ENCODE measurements at regions not wholly inside any gene's neighbourhood (a gene's known extent, or its start where the extent isn't known, plus 50 kb on each side); places are given as distances from the start of the nearest gene placed in this dataset.

DNA sequence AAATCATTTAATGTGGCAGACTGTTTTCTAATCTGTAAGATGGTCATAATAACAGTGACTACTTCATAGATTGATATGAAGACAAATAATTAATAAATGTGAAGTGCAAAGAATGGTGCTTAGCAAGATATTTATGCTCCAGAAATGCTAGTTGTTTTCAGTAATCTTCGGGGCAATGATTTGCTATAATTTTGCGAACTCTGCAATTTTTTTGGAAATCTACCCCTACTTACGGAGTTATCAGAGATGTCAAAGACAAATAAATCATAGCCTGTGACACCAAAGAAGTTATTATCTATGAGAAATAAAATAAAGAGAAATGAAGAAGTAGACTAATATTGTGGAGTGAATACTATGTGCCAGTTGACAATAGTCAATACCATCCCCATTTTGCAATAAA, 634.1 kb upstream of the LRRC4C start:
- TF ChIP-seq, protein P1, sequence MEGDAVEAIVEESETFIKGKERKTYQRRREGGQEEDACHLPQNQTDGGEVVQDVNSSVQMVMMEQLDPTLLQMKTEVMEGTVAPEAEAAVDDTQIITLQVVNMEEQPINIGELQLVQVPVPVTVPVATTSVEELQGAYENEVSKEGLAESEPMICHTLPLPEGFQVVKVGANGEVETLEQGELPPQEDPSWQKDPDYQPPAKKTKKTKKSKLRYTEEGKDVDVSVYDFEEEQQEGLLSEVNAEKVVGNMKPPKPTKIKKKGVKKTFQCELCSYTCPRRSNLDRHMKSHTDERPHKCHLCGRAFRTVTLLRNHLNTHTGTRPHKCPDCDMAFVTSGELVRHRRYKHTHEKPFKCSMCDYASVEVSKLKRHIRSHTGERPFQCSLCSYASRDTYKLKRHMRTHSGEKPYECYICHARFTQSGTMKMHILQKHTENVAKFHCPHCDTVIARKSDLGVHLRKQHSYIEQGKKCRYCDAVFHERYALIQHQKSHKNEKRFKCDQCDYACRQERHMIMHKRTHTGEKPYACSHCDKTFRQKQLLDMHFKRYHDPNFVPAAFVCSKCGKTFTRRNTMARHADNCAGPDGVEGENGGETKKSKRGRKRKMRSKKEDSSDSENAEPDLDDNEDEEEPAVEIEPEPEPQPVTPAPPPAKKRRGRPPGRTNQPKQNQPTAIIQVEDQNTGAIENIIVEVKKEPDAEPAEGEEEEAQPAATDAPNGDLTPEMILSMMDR (conservative IDR thresholded peaks at IDR 0.05; ENCODE audit: low read depth, low read length) = no peak
- DNase-seq (ENCODE audit: low read depth) = no peak

DNA sequence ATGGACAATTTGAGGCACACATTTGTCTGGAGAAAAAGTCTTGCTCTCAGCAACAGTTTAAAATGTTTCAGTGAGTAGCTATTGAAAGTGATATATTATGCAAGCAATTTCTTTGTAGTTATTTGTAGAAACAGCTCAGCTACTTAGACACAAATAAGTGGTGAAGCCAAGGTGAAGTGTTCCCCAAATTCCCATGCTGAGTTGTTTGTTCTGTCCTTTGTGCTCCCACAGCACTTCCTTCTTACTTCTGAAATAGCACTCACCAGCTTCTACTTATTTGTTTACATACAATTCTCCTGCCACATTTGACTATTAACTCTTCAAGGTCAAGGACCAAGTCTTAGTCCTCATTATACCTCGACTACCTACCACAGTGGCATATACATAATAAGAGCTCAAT, 638.6 kb upstream of the LRRC4C start:
- H3K4me3 ChIP-seq (ENCODE audit: low read depth, low read length) = no peak overlapping the region
- TF ChIP-seq, protein P1 (conservative IDR thresholded peaks at IDR 0.05; ENCODE audit: low read depth, low read length) = no peak
- no peak for DNase-seq (ENCODE audit: low read depth)

More for the DNA sequence above, 634.1 kb upstream of the LRRC4C start:
- H3K4me3 ChIP-seq (ENCODE audit: low read depth, low read length) = no peak overlapping the region

DNA sequence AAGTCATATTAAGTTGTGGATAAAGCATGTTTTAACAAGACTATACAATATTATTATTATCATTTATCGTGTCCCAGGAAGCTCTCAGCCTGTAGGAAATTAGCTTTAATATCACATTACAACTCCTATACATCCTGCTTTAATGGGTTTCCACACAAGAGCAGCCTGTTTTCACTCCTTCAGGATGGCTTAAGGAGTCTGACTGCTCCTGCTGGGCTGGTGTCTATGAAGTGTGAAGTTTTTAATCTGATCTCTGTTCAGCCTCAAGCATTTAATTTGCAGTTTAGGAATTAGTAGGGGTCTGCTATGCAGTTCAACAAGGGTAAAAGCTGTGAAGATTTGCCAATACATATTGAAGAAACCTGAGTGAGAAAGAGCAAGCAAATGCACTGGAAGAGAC, 653.4 kb upstream of the LRRC4C start:
- TF ChIP-seq, protein P1 (conservative IDR thresholded peaks at IDR 0.05; ENCODE audit: low read depth, low read length) = no peak
- no peak for DNase-seq (ENCODE audit: low read depth)
- no peak overlapping the region for H3K4me3 ChIP-seq (ENCODE audit: low read depth, low read length)

DNA sequence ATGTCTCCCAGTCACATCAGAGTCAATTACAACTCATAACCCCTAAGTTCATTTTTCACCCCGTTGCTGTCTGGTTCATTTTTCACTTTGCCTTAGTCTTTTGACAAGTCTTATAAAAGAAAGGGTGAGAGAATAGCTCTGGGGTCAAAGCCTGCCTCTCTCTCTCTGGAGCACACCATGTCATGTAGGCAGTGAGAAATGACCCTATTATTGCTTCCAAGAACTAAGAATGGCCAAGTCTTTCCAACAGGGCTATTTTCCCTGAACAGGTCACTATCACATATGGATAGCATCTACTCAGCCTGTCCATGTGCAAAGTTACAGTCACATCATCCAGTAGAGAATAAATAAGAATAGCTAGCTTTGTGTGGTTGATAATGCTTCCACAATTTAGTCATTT, 655.5 kb upstream of the LRRC4C start:
- H3K4me3 ChIP-seq (ENCODE audit: low read depth, low read length) = no peak overlapping the region
- no peak for DNase-seq (ENCODE audit: low read depth)
- TF ChIP-seq, protein P1 (conservative IDR thresholded peaks at IDR 0.05; ENCODE audit: low read depth, low read length) = no peak

DNA sequence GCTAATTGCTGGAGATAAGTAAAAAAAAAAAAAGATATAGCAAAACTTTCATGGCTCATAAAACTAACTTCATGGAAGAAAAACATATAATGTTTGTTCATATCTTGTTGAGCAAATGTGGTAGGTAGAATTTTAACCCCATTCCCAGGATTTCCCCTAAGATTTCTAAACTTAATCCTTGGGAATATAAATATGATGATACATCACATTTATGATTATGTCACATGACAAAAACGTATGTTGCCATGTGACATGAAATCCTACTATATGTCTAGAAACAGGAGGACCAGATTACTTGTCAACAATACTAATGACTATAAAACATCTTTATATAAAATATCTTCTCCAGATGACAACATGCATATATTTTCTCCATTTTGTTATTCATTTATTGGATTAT, 679.0 kb upstream of the LRRC4C start:
- TF ChIP-seq, protein P1 (conservative IDR thresholded peaks at IDR 0.05; ENCODE audit: low read depth, low read length) = no peak
- no peak for DNase-seq (ENCODE audit: low read depth)
- H3K4me3 ChIP-seq (ENCODE audit: low read depth, low read length) = no peak overlapping the region

DNA sequence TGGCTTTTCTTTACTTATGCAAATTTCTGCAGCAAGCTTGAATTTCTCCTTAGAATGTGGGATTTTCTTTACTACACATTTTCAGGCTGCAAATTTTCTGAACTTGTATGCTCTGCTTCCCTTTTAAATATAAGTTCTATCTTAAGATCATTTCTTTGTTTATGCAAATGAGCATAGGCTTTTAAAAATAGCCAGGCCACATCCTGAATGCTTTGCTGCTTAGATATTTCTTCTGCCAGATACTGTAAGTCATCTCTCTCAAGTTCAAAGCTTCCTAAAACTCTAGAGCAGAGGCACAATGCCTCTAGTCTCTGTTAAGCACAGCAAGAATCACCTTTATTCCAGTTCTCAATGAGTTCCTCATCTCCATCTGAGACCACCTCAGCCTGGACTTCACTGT, 685.9 kb upstream of the LRRC4C start:
- TF ChIP-seq, protein P1 (conservative IDR thresholded peaks at IDR 0.05; ENCODE audit: low read depth, low read length) = no peak
- DNase-seq (ENCODE audit: low read depth) = no peak
- no peak overlapping the region for H3K4me3 ChIP-seq (ENCODE audit: low read depth, low read length)

DNA sequence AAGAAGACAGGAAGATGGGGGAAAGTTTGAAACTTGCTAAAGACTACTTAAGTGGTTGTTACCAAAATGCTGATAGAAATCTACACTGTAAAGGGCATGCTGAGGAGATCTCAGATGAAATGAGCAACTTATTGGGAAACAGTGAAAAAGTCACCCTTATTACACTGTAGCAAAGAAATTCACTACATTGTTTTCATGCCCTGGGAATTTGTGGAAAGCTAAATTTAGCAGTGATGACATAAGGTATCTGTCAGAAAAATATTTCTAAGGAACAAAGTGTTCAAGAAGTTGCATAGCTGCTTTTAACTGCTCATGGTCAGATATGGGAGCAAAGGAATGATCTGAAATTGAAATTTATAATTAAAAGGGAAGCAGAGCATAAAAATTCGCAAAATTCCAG, 702.4 kb upstream of the LRRC4C start:
- TF ChIP-seq, protein P1 (conservative IDR thresholded peaks at IDR 0.05; ENCODE audit: low read depth, low read length) = no peak
- no peak overlapping the region for H3K4me3 ChIP-seq (ENCODE audit: low read depth, low read length)
- DNase-seq (ENCODE audit: low read depth) = peak; percentile 24
